MV-4-11 (cell line): ENCODE measurements at regions not wholly inside any gene's neighbourhood (a gene's known extent, or its start where the extent isn't known, plus 50 kb on each side); places are given as distances from the start of the nearest gene placed in this dataset.

ENCODE experiments used
- DNase-seq: peaks from one replicate; lab custom pipeline; 2025; lab: John Stamatoyannopoulos, UW

- no peak for DNase-seq
These were observed 469.4 kb downstream of the INSC start for GRCh38 chr11:15584158-15584557.

GRCh38 chr11:15585602-15586331 lies 471.0 kb downstream of the INSC start:
- DNase-seq: no peak

- DNase-seq: no peak
These were observed 472.2 kb downstream of the INSC start for GRCh38 chr11:15586741-15587473.

- peak; percentile 82 for DNase-seq
These were observed 474.4 kb downstream of the INSC start for GRCh38 chr11:15589070-15589626.

DNA sequence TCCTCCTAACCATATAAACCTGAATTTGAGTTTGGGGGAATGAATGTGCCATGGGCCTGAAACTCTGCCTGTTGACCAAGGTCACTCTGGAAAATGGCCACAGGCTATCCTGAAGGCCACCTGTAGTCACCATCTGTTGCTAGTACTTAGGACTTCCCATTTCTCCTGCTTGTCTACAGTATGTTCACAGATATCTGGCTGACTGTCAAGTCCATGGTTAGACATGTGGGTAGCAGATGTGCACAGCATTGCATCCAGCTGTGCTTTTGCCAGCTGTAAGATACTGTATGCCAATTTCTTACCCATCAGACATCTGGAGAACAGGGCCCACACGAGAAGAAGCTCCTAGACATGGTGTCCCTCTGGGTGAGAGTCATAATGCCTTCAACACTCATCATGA lies 475.4 kb downstream of the INSC start:
- DNase-seq: peak; percentile 80

DNA sequence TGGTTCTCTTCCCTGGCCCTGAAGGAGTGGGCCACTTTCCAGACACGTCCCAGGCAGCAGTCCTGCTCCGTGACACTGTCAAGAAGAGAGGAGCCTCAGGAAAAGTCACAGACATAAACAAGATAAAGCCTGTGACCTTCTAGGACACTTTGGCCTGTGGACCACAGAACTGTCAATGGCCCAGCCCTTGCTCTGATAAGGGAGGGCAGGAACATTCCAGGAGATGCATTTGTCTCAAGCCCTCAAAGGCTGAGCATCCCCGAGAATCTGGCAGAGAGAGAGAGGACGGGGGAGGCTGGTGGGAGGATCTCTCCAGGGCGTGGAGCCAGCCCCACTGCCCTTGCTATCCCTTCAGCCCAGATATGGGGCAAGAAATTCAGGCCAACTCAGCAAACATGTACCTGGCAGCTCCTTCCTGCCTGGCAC lies 476.4 kb downstream of the INSC start:
- no peak for DNase-seq

GRCh38 chr11:15594607-15595006 lies 479.9 kb downstream of the INSC start:
- no peak for DNase-seq

- DNase-seq: no peak
These were observed 484.7 kb downstream of the INSC start for GRCh38 chr11:15599376-15599775.

DNA sequence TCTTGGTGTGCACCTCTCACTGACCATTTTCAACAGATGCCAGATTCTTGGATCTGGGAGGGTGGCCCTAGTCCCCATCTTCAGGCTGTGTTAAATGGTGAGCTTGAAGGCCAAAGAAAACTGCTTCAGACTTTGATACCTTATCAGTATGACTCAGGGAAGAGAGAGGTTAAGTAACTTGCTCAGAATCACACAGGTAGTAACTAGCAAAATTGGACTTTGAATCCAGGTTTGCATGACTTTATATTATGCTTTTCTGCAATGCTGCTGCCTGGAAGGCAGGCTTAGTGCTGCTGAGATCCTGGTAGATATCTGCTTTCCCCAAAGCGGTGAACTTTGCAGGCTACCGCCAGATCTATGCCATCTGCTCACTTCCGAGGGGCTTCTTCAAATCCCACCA lies 487.3 kb downstream of the INSC start:
- no peak for DNase-seq

DNA sequence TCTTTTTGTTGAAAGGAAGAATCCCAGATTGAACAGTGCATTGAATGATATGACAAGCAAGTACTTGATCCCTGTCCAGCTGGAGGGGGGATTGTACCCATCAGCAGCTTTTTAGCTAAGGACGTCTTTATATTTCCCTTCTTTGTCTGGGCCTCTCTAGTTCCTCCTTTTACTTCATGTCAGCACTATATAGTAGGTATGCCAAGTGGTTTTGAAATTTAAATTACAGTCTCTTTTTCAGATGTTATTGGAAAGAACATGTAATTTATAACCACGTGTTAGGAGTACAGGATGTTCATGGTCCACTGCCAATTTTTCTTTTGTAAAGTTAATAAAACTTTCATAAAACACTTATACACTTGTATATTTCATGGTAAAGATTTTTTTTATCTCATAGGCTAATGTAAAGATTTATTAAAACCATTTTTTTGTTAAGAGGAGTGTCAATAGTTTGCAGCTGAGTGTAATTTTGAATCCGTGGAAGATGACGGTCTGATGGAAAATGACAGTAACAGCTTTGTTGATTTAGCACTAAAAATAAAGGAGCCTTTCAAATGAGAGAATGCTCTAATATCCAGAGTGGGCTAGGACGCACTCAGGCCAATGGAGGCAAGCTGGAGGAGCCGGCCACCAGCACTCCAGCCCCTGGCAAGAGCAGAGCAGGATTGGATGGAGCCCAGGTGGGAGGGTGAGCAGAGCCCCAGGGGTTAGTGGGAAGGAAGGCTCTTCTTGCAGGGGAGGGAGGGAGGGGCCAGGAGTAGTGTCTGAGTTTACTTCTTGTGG lies 488.3 kb downstream of the INSC start:
- DNase-seq: peak; percentile 22

DNA sequence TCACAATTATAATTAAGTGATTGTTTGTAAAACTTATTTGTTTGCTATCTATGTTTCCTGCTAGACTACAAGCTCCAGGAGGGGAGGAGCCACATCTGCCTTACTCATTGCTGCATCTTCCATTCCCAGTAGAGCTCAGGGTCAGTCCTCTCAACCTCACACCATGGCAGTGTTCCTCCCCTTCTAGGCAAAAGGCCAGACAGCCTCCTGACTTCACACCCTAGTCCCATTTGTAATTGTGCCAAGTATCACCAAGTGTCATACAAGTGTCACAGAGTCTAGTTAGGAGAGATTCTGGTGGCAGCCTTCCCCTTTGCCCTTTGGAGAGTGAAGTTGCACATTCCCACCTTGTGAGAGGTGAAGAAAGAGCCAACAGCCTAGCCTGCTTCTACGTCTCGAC lies 490.4 kb downstream of the INSC start:
- DNase-seq: no peak

DNA sequence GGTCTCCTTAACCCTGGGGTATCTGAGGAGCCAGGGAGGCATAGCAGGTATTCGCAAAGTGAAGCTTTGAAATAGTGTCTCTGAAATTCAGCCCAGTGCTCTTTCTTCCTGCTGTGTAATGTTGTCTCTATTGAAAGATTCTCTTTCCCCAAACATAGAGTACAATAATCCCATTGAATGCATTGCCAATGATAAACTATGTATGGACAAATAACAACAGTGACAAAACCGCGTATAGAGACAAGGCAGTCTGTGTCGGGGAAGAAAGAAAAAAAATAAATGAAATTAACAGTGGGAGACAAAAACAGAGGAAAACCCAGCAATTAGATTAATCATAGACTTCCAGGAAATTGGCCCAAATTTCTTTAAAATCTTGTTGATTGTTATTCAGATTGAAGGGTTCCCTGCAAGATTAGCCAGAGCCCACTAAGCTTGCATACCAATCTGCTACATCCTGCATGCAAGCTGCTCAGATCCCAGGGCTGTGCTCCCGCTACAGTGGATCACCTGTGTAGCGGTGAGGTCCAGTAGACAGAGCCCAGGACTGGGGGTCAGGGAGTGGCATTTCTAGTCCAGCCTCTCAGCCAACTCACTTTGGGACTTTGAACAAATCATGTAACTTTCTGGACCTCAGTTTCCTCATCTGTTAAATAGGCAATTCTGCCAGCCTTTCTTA lies 492.8 kb downstream of the INSC start:
- DNase-seq: no peak

DNA sequence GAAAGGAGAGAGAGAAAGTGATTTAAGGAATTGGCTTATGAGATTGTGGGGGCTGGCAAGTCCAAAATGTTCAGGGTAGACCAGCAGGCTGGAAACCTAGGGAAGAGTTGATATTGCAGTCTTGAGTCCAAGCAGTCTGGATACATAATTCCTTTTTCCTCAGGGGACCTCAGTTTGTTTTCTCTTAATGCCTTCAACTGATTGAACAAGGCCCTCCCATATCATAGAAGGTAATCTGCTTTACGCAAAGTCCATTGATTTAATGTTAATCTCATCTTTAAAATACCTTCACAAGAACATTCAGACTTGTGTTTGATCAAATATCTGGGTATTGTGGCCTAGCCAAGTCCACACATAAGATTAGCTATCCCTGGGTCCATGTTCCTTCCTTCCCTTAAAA lies 494.7 kb downstream of the INSC start:
- no peak for DNase-seq

DNA sequence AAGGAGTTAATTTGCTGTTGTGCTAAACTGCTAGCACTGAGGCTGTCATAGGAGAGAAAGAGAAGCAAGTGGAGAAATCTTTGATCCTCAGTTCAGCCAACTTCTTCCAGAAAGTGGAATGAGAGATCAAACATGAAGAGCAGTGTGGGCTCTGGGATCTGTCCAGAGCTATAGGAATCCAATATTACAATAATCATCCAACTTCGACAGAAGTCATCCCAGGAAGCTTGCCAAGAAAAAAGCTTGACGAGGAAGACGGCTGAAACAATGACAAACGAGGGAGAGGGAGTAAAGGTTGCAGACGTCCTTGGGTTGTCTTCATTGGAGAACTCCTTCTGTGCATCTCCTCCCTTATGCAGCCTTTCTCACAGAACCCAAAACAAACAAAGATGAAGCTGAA lies 496.2 kb downstream of the INSC start:
- DNase-seq: no peak

DNA sequence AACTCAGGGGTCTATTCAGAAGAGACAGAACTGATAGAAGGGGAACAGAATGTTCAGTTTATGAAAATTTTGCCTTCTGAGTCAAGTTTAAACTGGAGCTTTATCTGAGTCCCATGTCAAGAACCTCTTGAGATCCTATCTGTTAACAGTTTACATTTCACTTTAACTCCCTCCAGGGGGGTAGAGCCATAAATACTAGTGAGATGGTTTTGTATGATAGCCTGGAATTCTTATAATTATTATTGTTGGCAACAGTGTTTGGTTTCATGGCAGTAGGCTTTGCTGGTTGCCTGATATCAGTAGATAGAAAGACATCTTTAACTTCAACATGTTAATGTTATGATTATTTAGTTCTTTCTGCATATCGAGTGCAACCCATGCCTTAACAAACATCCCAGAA lies 498.5 kb downstream of the INSC start:
- no peak for DNase-seq

- DNase-seq: peak; percentile 26
These were observed 499.1 kb downstream of the INSC start for GRCh38 chr11:15613789-15614188.

- no peak for DNase-seq
These were observed 500.8 kb downstream of the INSC start for GRCh38 chr11:15615398-15616096.

- DNase-seq: peak; percentile 93
These were observed 501.7 kb downstream of the INSC start for GRCh38 chr11:15616130-15617105.

DNA sequence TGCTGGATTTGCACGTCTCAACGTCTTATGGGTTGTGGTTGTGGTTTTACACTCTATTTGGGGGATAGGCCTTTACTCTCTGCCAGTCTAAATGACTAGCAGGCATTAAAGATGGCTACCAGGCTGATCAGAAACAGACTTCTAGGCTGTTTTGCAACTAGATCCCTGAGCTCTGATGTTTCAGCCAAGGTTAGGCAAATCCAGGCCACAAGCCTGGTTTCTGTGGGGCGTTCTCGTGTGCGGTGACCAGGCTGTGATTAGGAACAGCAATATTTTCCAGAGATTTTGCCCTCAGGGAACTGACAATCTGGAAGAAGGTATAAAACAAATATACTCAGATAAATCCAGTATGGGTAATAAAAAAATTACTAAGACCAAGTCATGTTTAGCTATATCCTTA lies 502.4 kb downstream of the INSC start:
- peak; percentile 93 for DNase-seq

DNA sequence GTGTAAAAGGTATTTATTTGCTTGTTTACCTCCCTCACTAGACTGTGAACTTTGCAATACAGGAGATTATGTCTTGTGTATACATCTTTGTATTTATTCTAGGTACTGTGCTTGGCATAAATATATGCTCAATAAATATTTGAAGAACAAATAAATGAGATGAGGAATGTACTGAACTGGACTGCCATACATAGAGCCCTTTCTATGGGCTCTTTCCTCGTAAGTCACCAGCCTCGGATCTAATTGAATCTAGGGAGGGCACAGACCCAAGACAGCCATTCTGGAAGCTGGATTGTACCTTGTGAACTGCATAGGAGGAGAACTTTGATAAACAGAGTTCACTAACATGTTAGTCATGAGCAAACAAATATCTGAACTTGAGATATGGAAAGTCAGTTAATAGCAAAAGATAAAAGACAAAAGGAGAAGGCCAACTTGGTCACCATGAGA lies 503.9 kb downstream of the INSC start:
- no peak for DNase-seq
